AG04450 (cell line): ENCODE measurements at regions not wholly inside any gene's neighbourhood (a gene's known extent, or its start where the extent isn't known, plus 50 kb on each side); places are given as distances from the start of the nearest gene placed in this dataset.

ENCODE experiments used
- CTCF ChIA-PET: fragments of 300-600, 350-600 bp; formaldehyde crosslinking; extraction: SDS; loops from one replicate; lab custom pipeline; 2022; ENCODE audit warnings: antibody characterized with exemption, inconsistent platforms; lab: Charles Lee
- POLR2A ChIA-PET: fragments of 350-600 bp; formaldehyde crosslinking; extraction: SDS; loops from one replicate; lab custom pipeline; 2021; ENCODE audit warnings: antibody characterized with exemption, inconsistent platforms; lab: Yijun Ruan, JAX
- DNase-seq: peaks from one replicate; pipeline ENCODE4 v3.0.0-alpha.2; 2011; ENCODE audit warnings: low read depth, low spot score
- H3K27ac ChIP-seq: one replicate; pipeline ENCODE4 v1.5.1; 2012; ENCODE audit warnings: low read depth, low read length, control low read depth
- H3K27me3 ChIP-seq: one replicate; pipeline ENCODE4 v1.6.0; 2012; ENCODE audit warnings: low read length; ENCODE audit not compliant: control insufficient read depth, insufficient read depth
- H3K4me3 ChIP-seq: 2 replicates; pipeline ENCODE4 v1.5.1; 2011; ENCODE audit warnings: mild to moderate bottlenecking, low read depth, low read length, control low read depth
- H3K9me3 ChIP-seq: 2 replicates; pipeline ENCODE4 v1.5.1; 2012; ENCODE audit warnings: low read length; ENCODE audit not compliant: control insufficient read depth, insufficient read depth
- CTCF ChIP-seq: IDR thresholded peaks from 2 replicates; pipeline ENCODE4 v1.5.1; 2011; ENCODE audit warnings: low read depth, low read length, control low read depth, inconsistent platforms

GRCh38 chr16:85306071-85306792, 194.0 kb upstream of the CIBAR2 start:
- H3K27ac ChIP-seq, result no peak overlapping the region
- H3K27me3 ChIP-seq, result no peaks in the 10 kb centered on the region
- no peak for TF ChIP-seq CTCF
- DNase-seq, result peak; percentile 32
- no peak overlapping the region for H3K4me3 ChIP-seq
- ChIA-PET POLR2A (no interaction called here), CTCF (interaction anchor here (0.9 to 3.5 kb wide), 4 partner anchors 9 to 191 kb away, joined by 3 to 19 read pairs (median 5); no protein-coding TSS in a partner anchor)
- H3K9me3 ChIP-seq, result no peaks in the 10 kb centered on the region; the same call in 1 of the 2 replicates

GRCh38 chr16:85306793-85307551, 194.7 kb upstream of the CIBAR2 start:
- TF ChIP-seq CTCF, result no peak
- POLR2A ChIA-PET, result no interaction called here
- Histone ChIP-seq H3K27ac (no peak overlapping the region), H3K4me3 (no peak overlapping the region), H3K9me3 (no peaks in the 10 kb centered on the region; the same call in 1 of the 2 replicates), H3K27me3 (no peaks in the 10 kb centered on the region)
- CTCF ChIA-PET, result interaction anchor here (1.3 to 3.5 kb wide), 3 partner anchors 10 to 192 kb away, joined by 4 to 19 read pairs (median 6); no protein-coding TSS in a partner anchor
- DNase-seq, result no peak

GRCh38 chr16:85307552-85308364, 195.5 kb upstream of the CIBAR2 start:
- CTCF ChIA-PET, result interaction anchor here (1.3 to 3.5 kb wide), 5 partner anchors 11 to 193 kb away, joined by 3 to 19 read pairs (median 6); no protein-coding TSS in a partner anchor
- Histone ChIP-seq H3K9me3 (no peaks in the 10 kb centered on the region; the same call in 1 of the 2 replicates), H3K4me3 (no peak overlapping the region), H3K27me3 (no peaks in the 10 kb centered on the region), H3K27ac (no peak overlapping the region)
- DNase-seq, result no peak
- POLR2A ChIA-PET, result no interaction called here
- TF ChIP-seq CTCF, result no peak

GRCh38 chr16:85308611-85309540, 196.6 kb upstream of the CIBAR2 start:
- POLR2A ChIA-PET, result no interaction called here
- DNase-seq, result no peak
- TF ChIP-seq CTCF, result no peak
- Histone ChIP-seq H3K27ac (no peak overlapping the region), H3K27me3 (no peaks in the 10 kb centered on the region), H3K9me3 (no peaks in the 10 kb centered on the region), H3K4me3 (no peak overlapping the region)
- CTCF ChIA-PET, result interaction anchor here (1.3 to 3.5 kb wide), 3 partner anchors 12 to 111 kb away, joined by 3 to 19 read pairs (median 6); no protein-coding TSS in a partner anchor
